COLO668 (cell line): ENCODE measurements at regions not wholly inside any gene's neighbourhood (a gene's known extent, or its start where the extent isn't known, plus 50 kb on each side); places are given as distances from the start of the nearest gene placed in this dataset.
A peak's percentile ranks its signal among the peaks of the same experiment; 100 is the strongest.

Source experiments
- DNase-seq: peaks from one replicate; lab custom pipeline; 2025; ENCODE audit not compliant: unreplicated experiment; lab: John Stamatoyannopoulos, UW

GRCh38 chr20:19945732-19946670 lies 71.2 kb upstream of the NAA20 start:
- no peak for DNase-seq

DNA sequence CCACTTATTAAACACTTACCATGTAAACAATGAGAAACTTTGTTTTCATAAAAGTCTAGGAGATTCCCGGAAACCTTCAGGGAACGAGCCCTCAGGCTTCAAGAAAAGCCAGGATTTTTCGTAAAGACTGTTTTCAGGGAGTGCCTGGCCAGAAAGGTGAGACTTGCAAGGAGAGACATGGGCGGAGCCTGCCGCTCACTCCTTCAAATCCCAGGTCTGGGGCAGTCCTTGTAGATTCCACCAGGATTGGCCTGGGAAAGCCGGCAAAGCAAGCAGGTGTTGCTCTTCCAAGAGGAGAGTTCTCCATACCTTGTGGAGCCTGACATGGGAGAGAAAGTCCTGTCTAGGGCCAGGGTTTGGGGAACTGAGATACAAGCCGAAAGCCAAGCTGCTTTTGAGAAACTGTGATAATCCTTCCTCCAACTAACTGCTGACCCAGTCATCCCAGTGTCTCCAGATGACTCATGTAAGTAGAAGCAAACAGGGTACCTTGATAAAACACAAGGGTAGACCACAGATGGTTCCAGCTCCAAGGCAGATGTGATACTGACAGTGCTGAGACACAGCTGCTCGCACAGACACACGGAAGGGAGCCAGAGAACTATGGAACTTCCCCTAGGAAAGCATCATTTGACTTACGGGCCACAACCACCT lies 69.4 kb upstream of the NAA20 start:
- no peak for DNase-seq

- DNase-seq: no peak
Measured at GRCh38 chr20:19949195-19949867, 67.8 kb upstream of the NAA20 start.

DNA sequence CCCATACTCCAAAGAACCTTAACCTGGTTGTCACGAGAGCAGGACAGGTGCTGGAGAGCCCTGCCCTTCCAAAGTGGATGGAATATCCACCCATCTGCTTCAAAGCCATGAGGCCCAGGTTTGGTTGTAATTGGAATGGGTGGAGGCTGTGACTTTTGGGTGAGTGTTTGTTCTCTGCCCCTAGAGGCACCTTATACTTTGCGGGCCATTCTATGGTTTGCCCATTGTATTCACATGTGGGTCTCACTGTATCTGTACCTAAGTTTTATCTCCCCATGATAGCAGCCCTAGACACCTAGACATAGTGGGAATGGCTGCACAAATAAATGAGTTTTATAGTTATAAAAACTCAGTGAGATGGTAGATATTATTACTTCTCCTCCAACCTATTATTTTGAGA lies 67.1 kb upstream of the NAA20 start:
- DNase-seq: no peak

DNA sequence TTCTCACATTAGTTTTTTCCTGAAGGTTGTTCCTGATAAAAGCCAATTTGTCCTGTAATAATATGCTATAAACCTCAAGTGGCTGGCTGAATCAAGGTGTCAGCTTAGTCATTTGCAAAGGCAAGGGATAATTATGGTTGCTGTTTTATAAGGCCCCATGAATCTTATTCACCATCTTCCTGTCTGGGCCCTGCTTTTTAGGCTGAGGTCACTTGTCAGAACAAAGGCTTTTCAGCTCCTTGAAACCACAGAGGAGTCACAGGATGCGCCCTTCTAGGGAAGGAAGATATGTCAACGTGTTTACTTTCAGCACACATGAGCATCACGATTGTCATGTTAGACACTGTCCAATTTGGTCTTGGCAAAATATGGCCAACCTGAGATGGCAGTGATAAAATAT lies 64.8 kb upstream of the NAA20 start:
- DNase-seq: no peak

- no peak for DNase-seq
Measured at GRCh38 chr20:19953606-19954005, 63.6 kb upstream of the NAA20 start.

DNA sequence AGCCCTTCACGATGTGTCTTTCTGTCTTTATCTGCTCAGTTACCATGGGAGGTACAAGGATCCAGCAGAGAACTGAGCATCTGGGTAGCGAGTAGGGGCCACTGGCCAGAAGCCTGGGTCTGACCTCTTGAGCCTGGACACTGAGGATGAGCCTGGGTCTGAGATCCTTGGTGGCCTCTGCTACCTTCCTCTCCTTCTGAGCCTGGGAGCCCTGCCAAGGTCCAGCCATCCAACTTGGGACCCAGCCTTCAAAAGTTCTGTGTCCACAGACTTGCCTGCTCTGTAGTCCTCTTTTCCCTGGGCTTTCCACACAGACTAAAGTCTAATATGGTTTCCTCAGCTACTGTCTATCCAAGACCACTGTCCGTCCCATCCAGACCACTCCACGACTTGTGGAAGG lies 60.2 kb upstream of the NAA20 start:
- DNase-seq: no peak

DNA sequence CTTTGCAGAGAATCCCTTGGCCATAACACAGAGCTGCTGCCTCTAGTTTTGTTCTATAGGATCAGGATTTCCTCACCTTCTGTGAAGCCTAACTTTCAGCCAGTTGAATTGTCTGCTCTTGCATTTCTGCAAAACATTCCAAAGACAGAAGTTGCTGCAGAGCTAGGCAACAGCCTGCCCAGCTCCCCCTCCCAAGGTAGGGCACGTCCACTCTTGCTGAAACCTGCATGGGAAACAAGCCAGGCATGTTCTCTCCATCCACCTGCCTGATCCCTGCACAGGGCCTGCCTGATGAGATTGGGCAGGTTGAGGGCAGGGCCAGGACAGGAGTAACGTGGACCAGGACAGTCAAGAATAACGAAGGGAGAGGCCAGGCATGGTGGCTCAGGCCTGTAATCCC lies 58.9 kb upstream of the NAA20 start:
- no peak for DNase-seq

DNA sequence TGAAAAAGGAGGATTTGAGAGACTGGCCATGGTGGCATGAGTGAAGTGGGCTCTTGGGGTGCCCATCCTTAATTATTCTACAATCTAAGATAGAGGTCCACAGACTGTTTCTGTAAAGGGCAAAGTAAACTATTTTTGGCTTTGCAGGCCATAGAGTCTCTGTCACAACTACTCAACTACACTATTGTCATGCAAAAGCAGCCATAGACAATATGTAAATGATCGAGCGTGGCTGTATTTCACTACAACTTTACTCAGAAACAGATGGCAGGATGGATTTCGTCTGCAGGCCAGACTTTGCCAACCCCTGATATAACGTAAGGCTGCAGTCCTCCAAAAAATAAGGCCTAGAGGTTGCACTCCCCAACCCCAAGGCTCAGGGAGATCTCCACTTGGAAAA lies 58.2 kb upstream of the NAA20 start:
- DNase-seq: no peak

GRCh38 chr20:19960745-19961144 lies 56.4 kb upstream of the NAA20 start:
- DNase-seq: no peak

GRCh38 chr20:19961293-19961692 lies 55.9 kb upstream of the NAA20 start:
- no peak for DNase-seq

- no peak for DNase-seq
Measured at GRCh38 chr20:19962958-19963357, 54.2 kb upstream of the NAA20 start.

DNA sequence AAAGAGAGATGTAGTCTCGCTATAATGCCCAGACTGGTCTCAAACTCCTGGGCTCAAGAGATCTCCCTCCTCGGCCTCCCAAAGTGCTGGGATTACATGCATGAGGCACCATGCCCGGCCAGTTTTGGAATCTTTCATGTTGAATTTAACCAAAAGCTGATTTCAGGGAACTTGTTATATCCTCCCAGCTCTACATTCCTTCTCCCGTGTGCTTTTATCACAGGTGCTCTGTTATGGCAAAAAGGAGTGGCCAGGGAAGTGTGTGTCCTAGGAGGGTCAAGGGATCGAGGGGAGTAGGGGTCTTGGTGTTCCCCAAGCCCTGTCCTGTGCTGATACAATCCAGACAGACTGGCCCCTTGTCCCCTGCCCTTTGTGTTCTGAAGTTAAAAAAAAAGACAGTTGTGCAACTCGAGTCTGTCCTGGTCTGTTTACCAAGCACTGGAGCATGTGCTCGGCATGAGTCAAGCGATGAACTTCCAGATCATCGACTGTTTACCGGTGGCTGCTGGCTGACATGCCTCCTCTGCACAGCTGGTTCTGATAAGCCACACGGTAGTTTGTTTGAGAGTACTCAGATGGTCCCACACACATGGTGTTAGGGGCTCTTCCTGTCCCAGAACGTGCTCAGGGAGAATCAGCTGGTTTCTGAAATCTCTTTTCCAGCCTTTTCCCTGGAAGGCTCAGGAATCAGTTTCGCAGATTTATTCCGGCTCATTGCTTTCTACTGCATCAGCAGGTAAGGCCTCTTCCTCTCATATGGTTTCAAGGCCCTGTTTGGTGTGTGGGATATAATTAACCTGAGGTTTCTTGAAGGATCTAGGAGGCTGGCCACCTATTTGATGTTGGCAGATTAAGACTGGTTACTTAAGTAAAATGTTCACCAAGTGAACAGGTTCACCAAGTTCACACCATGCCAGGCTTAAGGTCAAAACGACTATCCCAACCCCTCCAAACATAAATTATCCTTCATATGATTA lies 52.6 kb upstream of the NAA20 start:
- peak; percentile 53 for DNase-seq

- DNase-seq: peak; percentile 70
Measured at GRCh38 chr20:19966840-19967239, 50.3 kb upstream of the NAA20 start.
